Uterus (tissue), 3 donors: ENCODE measurements at regions not wholly inside any gene's neighbourhood (a gene's known extent, or its start where the extent isn't known, plus 50 kb on each side); places are given as distances from the start of the nearest gene placed in this dataset.
"Not testable (repeated sequence)": the region's sequence is repeated elsewhere in the genome, so short reads cannot be mapped to it uniquely, and the experiment has no call there.

Source experiments
- DNase-seq, 2 donors: peaks; one replicate each; pipeline ENCODE4 v3.0.0-alpha.2; 2019 to 2020
- H3K27ac ChIP-seq, 2 donors: fragments of 200-600 bp; sonication (generic); 1 replicate in 1 of 2; 2 replicates in 1 of 2; pipeline ENCODE4 v1.5.1; 2016 to 2018
- H3K27me3 ChIP-seq, 2 donors: fragments of 200-600 bp; sonication (generic); one replicate each; pipeline ENCODE4 v1.5.1; 2018 to 2019; ENCODE audit warnings: control low read depth in 1 of 2
- H3K36me3 ChIP-seq, 2 donors: fragments of 200-600 bp; sonication (generic); one replicate each; pipeline ENCODE4 v1.5.1; 2019; ENCODE audit warnings: control low read depth in 1 of 2
- H3K4me1 ChIP-seq, 2 donors: fragments of 200-600 bp; sonication (generic); one replicate each; pipeline ENCODE4 v1.5.1; 2018 to 2019; ENCODE audit warnings: control low read depth in 1 of 2
- H3K4me3 ChIP-seq, 2 donors: fragments of 200-600 bp; sonication (generic); 1 replicate in 1 of 2; 2 replicates in 1 of 2; pipeline ENCODE4 v1.5.1; 2018 to 2019; ENCODE audit warnings: mild to moderate bottlenecking in 1 of 2
- H3K9me3 ChIP-seq, 2 donors: fragments of 200-600 bp; sonication (generic); one replicate each; pipeline ENCODE4 v1.5.1; 2019; ENCODE audit warnings: control low read depth in 1 of 2
- POLR2A ChIP-seq, 2 donors: fragments of 450-650 bp; IDR thresholded peaks; one replicate each; pipeline ENCODE4 v1.6.1; 2016; ENCODE audit warnings: antibody characterized with exemption in 2 of 2, mild to moderate bottlenecking in 1 of 2, moderate library complexity in 1 of 2
- intact Hi-C: fragments of 100-400 bp; cut with DNase I; formaldehyde crosslinking; loops from one replicate; pipeline ENCODE4 v1.15.1; 2023; ENCODE audit warnings: low total_unique reads
- TF ChIP-seq, protein P1 (sequence below), 4 experiments: fragments of 200-600 bp in 2 of 4; fragments of 450-650 bp in 2 of 4; sonication (generic) in 2 of 4; IDR thresholded peaks; one replicate each; pipeline ENCODE4 v1.5.1; 2016 to 2019; ENCODE audit warnings: antibody characterized with exemption in 4 of 4, mild to moderate bottlenecking in 2 of 4, moderate library complexity in 1 of 4
- donor health status: DM: yes; HTN: yes; CAD: no.

DNA sequence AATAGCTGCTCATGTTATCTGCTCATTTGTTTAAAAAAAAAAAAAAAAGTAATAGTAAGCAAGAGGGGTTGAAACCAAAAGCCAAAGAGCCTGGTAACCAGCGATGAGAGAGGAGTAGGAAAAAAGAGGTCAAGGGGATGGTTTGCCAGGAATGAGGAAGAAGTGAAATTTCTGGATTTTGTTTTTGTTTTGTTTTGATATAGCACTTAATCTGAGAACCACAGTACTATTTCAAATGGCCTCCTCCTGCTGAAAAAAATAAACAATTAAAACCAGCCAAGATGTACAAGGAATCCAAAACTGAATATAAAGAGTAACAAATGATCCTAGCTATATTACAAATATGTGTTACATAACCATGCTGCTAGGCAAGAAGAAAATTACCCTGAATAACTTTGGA, 213.1 kb downstream of the FGFR2 start:
- Histone ChIP-seq H3K36me3 (no peaks in the 10 kb centered on the region), H3K27me3 (no peaks in the 10 kb centered on the region), H3K27ac (no peak overlapping the region), H3K4me1 (no peaks in the 10 kb centered on the region), H3K4me3 (no peak overlapping the region), H3K9me3 (no peaks in the 10 kb centered on the region)
- TF ChIP-seq, protein P1, sequence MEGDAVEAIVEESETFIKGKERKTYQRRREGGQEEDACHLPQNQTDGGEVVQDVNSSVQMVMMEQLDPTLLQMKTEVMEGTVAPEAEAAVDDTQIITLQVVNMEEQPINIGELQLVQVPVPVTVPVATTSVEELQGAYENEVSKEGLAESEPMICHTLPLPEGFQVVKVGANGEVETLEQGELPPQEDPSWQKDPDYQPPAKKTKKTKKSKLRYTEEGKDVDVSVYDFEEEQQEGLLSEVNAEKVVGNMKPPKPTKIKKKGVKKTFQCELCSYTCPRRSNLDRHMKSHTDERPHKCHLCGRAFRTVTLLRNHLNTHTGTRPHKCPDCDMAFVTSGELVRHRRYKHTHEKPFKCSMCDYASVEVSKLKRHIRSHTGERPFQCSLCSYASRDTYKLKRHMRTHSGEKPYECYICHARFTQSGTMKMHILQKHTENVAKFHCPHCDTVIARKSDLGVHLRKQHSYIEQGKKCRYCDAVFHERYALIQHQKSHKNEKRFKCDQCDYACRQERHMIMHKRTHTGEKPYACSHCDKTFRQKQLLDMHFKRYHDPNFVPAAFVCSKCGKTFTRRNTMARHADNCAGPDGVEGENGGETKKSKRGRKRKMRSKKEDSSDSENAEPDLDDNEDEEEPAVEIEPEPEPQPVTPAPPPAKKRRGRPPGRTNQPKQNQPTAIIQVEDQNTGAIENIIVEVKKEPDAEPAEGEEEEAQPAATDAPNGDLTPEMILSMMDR (IDR thresholded peaks at IDR 0.05): no peak
- TF ChIP-seq POLR2A (IDR thresholded peaks at IDR 0.05): no peak
- DNase-seq: no peak
- intact Hi-C loops: no loop called here

DNA sequence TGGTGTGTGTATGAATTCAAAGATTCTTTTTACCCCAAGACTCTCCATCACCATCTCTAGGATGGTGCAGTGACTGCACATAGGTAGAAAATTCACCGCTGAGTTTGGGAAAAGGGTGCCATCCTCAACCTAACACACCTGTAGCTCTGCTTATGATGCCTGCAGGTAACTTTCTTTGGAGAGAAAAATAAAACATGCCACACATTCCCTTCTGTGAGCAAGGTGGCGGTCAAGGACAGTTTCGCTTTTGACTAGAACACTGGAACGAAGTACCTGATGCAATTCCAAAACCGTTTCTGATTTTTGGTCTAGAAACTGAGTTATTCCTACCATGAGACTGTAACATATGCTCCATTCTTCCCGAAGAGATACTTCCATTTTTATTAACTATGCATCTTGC, 205.6 kb downstream of the FGFR2 start:
- TF ChIP-seq, protein P1 (IDR thresholded peaks at IDR 0.05): no peak
- no peak for TF ChIP-seq POLR2A (IDR thresholded peaks at IDR 0.05)
- Histone ChIP-seq H3K27ac (no peak overlapping the region), H3K4me3 (no peak overlapping the region), H3K36me3 (no peaks in the 10 kb centered on the region), H3K27me3 (no peaks in the 10 kb centered on the region), H3K9me3 (no peaks in the 10 kb centered on the region), H3K4me1 (no peaks in the 10 kb centered on the region)
- DNase-seq: no peak
- intact Hi-C loops: no loop called here

DNA sequence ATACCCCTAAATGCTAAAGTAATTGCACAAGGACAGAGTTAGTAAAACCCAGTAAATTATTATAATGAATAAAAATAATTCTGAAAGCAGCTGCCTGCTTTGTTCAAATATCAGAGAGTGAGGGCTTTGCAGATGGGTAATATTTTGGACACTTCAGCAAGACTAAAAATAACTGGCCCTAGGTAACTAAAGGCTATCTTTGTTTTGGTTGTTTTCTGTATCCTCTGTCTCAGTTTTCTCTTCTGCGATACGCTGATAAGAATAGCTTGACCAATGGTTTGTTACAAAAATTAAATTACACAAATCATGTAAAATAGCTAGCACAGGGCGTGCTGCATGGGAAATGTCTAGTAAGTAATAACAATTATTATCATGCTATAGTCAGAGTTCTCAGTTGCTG, 204.7 kb downstream of the FGFR2 start:
- intact Hi-C loops: no loop called here
- TF ChIP-seq, protein P1 (IDR thresholded peaks at IDR 0.05): no peak
- TF ChIP-seq POLR2A (IDR thresholded peaks at IDR 0.05): no peak
- H3K9me3 ChIP-seq: no peaks in the 10 kb centered on the region
- H3K4me1 ChIP-seq: no peaks in the 10 kb centered on the region
- H3K4me3 ChIP-seq: no peak overlapping the region
- H3K27me3 ChIP-seq: no peaks in the 10 kb centered on the region
- DNase-seq: no peak
- no peak overlapping the region for H3K27ac ChIP-seq
- no peaks in the 10 kb centered on the region for H3K36me3 ChIP-seq

DNA sequence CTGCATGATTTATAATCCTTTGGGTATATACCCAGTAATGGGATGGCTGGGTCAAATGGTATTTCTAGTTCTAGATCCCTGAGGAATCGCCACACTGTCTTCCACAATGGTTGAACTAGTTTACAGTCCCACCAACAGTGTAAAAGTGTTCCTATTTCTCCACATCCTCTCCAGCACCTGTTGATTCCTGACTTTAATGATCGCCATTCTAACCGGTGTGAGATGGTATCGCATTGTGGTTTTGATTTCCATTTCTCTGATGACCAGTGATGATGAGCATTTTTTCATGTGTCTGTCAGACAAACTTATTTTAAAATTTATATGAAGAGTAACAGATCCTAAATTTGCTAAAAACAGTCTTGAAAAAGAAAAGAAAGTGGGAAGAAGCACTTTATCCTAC, 197.7 kb downstream of the FGFR2 start:
- H3K36me3 ChIP-seq, H3K4me3 ChIP-seq, intact Hi-C loops, H3K9me3 ChIP-seq, H3K27me3 ChIP-seq, DNase-seq, H3K27ac ChIP-seq, H3K4me1 ChIP-seq: not testable (repeated sequence)

DNA sequence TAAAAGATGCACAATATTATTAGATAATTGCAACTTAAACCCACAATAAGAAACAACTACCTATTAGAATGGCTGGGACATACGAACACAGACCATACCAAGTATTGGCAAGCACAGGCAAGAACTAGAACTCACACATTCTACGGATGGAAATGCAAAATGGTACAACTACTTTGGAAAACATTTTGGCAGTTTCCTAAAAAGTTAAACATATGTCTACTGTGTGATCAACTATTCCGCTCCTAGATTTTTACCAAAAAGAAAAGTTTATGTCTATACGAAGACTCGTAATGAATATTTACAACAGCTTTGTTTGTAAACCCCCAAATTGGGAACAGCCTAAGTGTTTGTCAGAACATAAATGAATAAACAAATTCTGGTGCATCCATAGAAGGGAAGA, 194.7 kb downstream of the FGFR2 start:
- H3K36me3 ChIP-seq: no peaks in the 10 kb centered on the region
- H3K27ac ChIP-seq: no peak overlapping the region
- H3K4me3 ChIP-seq: no peak overlapping the region
- no peak for TF ChIP-seq POLR2A (IDR thresholded peaks at IDR 0.05)
- TF ChIP-seq, protein P1 (IDR thresholded peaks at IDR 0.05): no peak
- H3K4me1 ChIP-seq: no peaks in the 10 kb centered on the region
- H3K9me3 ChIP-seq: no peaks in the 10 kb centered on the region
- intact Hi-C loops: no loop called here
- H3K27me3 ChIP-seq: no peaks in the 10 kb centered on the region
- no peak for DNase-seq

DNA sequence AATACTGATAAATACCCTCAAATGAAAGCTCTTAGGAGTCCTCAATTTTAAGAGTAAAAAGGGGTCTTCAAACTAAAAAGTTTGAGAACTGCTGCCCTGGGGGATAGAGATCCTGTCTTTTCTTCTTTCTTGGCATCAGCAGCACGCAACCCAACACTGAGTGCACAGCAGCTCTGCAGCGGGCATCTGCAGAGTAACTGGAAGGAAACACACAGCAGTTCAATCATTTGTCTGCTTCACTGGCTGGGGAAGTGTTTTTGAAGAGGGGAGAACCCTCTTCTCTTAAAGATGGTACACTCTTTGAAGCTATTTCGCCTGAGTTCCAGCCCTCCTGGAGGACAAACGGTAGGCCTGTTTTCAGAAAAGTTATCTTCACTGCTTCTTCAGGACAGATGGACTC, 193.6 kb downstream of the FGFR2 start:
- no peak overlapping the region for H3K27ac ChIP-seq
- intact Hi-C loops: no loop called here
- H3K36me3 ChIP-seq: no peaks in the 10 kb centered on the region
- DNase-seq: no peak
- H3K27me3 ChIP-seq: no peaks in the 10 kb centered on the region
- no peak overlapping the region for H3K4me3 ChIP-seq
- TF ChIP-seq, protein P1 (IDR thresholded peaks at IDR 0.05): no peak
- TF ChIP-seq POLR2A (IDR thresholded peaks at IDR 0.05): no peak
- H3K9me3 ChIP-seq: no peaks in the 10 kb centered on the region
- H3K4me1 ChIP-seq: no peaks in the 10 kb centered on the region
